ENCODE measurements at regions not wholly inside any gene's neighbourhood (a gene's known extent, or its start where the extent isn't known, plus 50 kb on each side); places are given as distances from the start of the nearest gene placed in this dataset.

DNA sequence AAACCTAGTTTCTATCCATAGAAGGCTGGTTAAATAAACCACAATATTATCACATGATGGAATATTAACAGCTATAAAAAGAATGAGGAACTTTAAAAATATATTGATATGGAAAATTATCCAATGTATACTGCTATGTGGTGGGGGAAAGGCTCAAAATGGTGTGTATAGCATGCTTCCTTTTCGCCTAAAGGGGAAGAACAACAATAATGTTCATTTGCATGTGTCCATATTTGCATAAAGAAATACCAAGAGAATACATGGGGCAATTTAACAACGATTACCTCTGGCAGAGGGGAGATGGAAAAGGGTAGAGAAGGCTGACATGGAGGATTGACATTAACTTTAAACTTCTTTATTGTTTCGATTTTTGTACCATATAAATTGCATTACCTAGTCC lies 121.3 kb upstream of the PARP11 start:
- H2AFZ ChIP-seq (ENCODE audit: insufficient read depth, low read depth, low read length, poor library complexity, severe bottlenecking): no peak overlapping the region
- Mint-ChIP-seq H3K27ac (no peak overlapping the region), H3K27me3 (peaks cover 10% of the 10 kb centered on the region), H3K4me3 (no peak overlapping the region), H3K9me3 (ENCODE audit: insufficient read depth) (no peaks in the 10 kb centered on the region), H3K4me1 (peaks cover 4% of the 10 kb centered on the region)
- ATAC-seq (ENCODE audit: low read depth): no peak
- DNase-seq: no peak
- peaks cover 4 to 8% of the 10 kb centered on the region in 2 donors for H3K4me1 ChIP-seq (ENCODE audit: control insufficient read depth in 2 of 2, insufficient read depth in 2 of 2, low read length in 2 of 2)
- H3K4me2 ChIP-seq (replicated peaks; ENCODE audit: low read depth, low read length, poor library complexity, severe bottlenecking): no peak overlapping the region
- TF ChIP-seq, protein P1, sequence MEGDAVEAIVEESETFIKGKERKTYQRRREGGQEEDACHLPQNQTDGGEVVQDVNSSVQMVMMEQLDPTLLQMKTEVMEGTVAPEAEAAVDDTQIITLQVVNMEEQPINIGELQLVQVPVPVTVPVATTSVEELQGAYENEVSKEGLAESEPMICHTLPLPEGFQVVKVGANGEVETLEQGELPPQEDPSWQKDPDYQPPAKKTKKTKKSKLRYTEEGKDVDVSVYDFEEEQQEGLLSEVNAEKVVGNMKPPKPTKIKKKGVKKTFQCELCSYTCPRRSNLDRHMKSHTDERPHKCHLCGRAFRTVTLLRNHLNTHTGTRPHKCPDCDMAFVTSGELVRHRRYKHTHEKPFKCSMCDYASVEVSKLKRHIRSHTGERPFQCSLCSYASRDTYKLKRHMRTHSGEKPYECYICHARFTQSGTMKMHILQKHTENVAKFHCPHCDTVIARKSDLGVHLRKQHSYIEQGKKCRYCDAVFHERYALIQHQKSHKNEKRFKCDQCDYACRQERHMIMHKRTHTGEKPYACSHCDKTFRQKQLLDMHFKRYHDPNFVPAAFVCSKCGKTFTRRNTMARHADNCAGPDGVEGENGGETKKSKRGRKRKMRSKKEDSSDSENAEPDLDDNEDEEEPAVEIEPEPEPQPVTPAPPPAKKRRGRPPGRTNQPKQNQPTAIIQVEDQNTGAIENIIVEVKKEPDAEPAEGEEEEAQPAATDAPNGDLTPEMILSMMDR (IDR thresholded peaks at IDR 0.05): no peak
- TF ChIP-seq EZH2 (IDR thresholded peaks at IDR 0.05; ENCODE audit: borderline replicate concordance, insufficient read depth, low read depth, low read length, poor library complexity, severe bottlenecking): no peak
- ChIA-PET CTCF (interaction anchor here (0.8 to 15.2 kb wide), 9 partner anchors 12 to 283 kb away, joined by 3 to 293 read pairs (median 3); partner anchors contain the start of gene CCND2), POLR2A (interaction anchor here (0.5 kb wide), 1 partner anchor 113 kb away, joined by 7 read pairs; no protein-coding TSS in a partner anchor)
- no CpG with 5 or more reads among the region's 3 CpGs for WGBS (ENCODE audit: insufficient coverage)
- H3K9ac ChIP-seq (ENCODE audit: low read length): no peak overlapping the region
- H3K9me3 ChIP-seq (ENCODE audit: control extremely low read depth in 1 of 3, control insufficient read depth in 2 of 3, insufficient read depth in 1 of 3, low read length in 2 of 3): no peaks in the 10 kb centered on the region
- H4K20me1 ChIP-seq (ENCODE audit: control insufficient read depth, insufficient read depth, low read length, poor library complexity, severe bottlenecking): no peaks in the 10 kb centered on the region
- peaks cover 0 to 2% (median 0%) of the 10 kb centered on the region in 4 experiments for H3K27me3 ChIP-seq (replicated peaks in 1 of 4; ENCODE audit: control extremely low read depth in 1 of 4, control insufficient read depth in 3 of 4, insufficient read depth in 4 of 4, low read length in 3 of 4)
- no peaks in the 10 kb centered on the region for H3K79me2 ChIP-seq (ENCODE audit: control insufficient read depth, insufficient read depth, low read length)
- no peaks in the 10 kb centered on the region for H3K36me3 ChIP-seq (replicated peaks in 1 of 2; ENCODE audit: control extremely low read depth in 1 of 2, control insufficient read depth in 1 of 2, extremely low read depth in 1 of 2, insufficient read depth in 2 of 2, low read length in 1 of 2)
- H3K27ac ChIP-seq (ENCODE audit: low read length in 2 of 2): no peak overlapping the region
- H3K4me3 ChIP-seq (ENCODE audit: control extremely low read depth in 1 of 5, extremely low read depth in 1 of 5, insufficient read depth in 1 of 5, low read depth in 2 of 5, low read length in 4 of 5): no peak overlapping the region
- intact Hi-C loops (cut with micrococcal nuclease): loop anchor here (2.0 kb wide), 1 partner anchor 532 kb away; no protein-coding TSS in a partner anchor

DNA sequence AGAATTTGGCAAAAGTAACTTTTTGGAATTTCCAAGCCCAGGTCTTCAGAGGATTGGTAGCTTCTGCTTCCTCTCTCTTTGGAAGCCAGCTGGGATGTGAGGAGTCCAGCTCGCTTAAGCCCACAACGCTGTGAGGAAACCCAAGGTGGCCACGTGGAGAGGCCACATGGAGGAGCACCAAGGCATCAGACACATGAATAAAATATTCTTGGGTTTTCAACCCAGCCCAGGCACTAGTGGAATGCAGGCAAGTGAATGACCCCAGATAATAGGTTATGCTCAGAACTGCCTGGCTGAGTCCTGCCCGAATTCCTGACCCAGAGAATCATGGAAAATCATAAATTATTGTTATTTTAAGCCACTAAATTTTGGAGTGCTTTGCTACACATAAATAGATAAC lies 119.7 kb upstream of the PARP11 start:
- H3K27ac Mint-ChIP-seq: no peak overlapping the region
- Histone ChIP-seq H3K27me3 (replicated peaks in 1 of 4; ENCODE audit: control extremely low read depth in 1 of 4, control insufficient read depth in 3 of 4, insufficient read depth in 4 of 4, low read length in 3 of 4) (no peaks in the 10 kb centered on the region), H3K4me1 (ENCODE audit: control insufficient read depth in 2 of 2, insufficient read depth in 2 of 2, low read length in 2 of 2) (peaks cover 15 to 19% of the 10 kb centered on the region in 2 donors), H3K9me3 (ENCODE audit: control extremely low read depth in 1 of 3, control insufficient read depth in 2 of 3, insufficient read depth in 1 of 3, low read length in 2 of 3) (no peaks in the 10 kb centered on the region), H3K27ac (ENCODE audit: low read length in 2 of 2) (no peak overlapping the region), H3K36me3 (replicated peaks in 1 of 2; ENCODE audit: control extremely low read depth in 1 of 2, control insufficient read depth in 1 of 2, extremely low read depth in 1 of 2, insufficient read depth in 2 of 2, low read length in 1 of 2) (no peaks in the 10 kb centered on the region), H3K4me3 (ENCODE audit: control extremely low read depth in 1 of 5, extremely low read depth in 1 of 5, insufficient read depth in 1 of 5, low read depth in 2 of 5, low read length in 4 of 5) (no peak overlapping the region), H3K9ac (ENCODE audit: low read length) (no peak overlapping the region), H4K20me1 (ENCODE audit: control insufficient read depth, insufficient read depth, low read length, poor library complexity, severe bottlenecking) (no peaks in the 10 kb centered on the region), H3K79me2 (ENCODE audit: control insufficient read depth, insufficient read depth, low read length) (no peaks in the 10 kb centered on the region), H2AFZ (ENCODE audit: insufficient read depth, low read depth, low read length, poor library complexity, severe bottlenecking) (no peak overlapping the region), H3K4me2 (replicated peaks; ENCODE audit: low read depth, low read length, poor library complexity, severe bottlenecking) (no peak overlapping the region)
- no peak overlapping the region for H3K4me3 Mint-ChIP-seq
- H3K9me3 Mint-ChIP-seq (ENCODE audit: insufficient read depth): no peaks in the 10 kb centered on the region
- no peak for DNase-seq
- no peak for ATAC-seq (ENCODE audit: low read depth)
- POLR2A ChIA-PET: no interaction called here
- CTCF ChIA-PET: interaction anchor here (0.6 to 15.2 kb wide), 8 partner anchors 10 to 679 kb away, joined by 3 to 293 read pairs (median 4); partner anchors contain the start of gene CCND2
- 94% methylated on average over 3 of the region's 4 CpGs for WGBS (ENCODE audit: insufficient coverage)
- H3K4me1 Mint-ChIP-seq: peaks cover 19% of the 10 kb centered on the region
- peaks cover 10% of the 10 kb centered on the region for H3K27me3 Mint-ChIP-seq
- TF ChIP-seq, protein P1 (IDR thresholded peaks at IDR 0.05): no peak
- no peak for TF ChIP-seq EZH2 (IDR thresholded peaks at IDR 0.05; ENCODE audit: borderline replicate concordance, insufficient read depth, low read depth, low read length, poor library complexity, severe bottlenecking)
- intact Hi-C loops (cut with micrococcal nuclease): no loop called here
